ENCODE measurements at regions not wholly inside any gene's neighbourhood (a gene's known extent, or its start where the extent isn't known, plus 50 kb on each side); places are given as distances from the start of the nearest gene placed in this dataset.

DNA sequence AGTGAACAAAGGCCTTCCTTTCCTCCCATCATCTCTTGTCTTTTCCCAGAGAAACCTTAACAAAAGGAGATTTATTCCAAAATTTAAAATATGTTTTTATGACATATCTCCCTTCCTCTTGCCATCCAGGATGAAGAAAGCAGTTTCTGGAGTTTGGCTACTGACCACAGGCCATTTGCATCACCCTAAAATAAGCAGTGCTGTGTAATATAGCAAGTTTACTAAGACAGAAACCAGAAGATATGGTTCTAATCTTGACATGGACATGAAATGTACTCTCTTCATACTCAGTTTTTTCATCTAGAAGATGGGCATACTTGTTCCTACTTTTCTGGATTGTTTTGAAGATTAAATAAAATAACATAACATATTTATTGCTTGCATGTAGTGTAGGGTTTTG is 50.2 kb upstream of the ZFAND5 start:
- TF ChIP-seq ZNF274 (CRISPR knock-in tag; IDR thresholded peaks at IDR 0.05): no peak
- TF ChIP-seq POLR2A (IDR thresholded peaks at IDR 0.05; ENCODE audit: insufficient read depth in 1 of 2, low read depth in 2 of 2, low read length in 2 of 2): no peak
- TF ChIP-seq HNRNPK (IDR thresholded peaks at IDR 0.05; ENCODE audit: low read depth, low read length, poor library complexity, severe bottlenecking): no peak
